ENCODE measurements at regions not wholly inside any gene's neighbourhood (a gene's known extent, or its start where the extent isn't known, plus 50 kb on each side); places are given as distances from the start of the nearest gene placed in this dataset.

DNA sequence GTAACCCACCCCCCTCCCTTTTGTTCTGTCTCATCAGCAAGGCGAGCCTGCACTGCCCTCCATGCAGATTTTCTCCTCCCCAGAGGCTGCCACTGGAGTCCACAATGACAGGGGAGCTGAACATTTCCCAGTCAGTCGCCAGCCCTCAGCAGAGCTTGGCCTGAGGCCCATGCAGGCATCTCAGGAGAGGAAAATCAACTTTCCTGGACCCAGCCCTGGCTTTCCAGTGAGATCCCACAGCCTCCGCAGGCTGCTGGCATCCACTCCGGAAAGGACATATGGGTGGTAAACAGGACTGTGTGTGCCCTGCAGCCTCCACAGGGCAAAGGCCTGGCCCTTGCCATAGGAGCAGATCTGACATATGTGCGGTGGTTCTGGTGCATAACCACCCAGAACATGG, 253.8 kb downstream of the TNS1 start:
- no peak for DNase-seq (ENCODE audit: low spot score)

DNA sequence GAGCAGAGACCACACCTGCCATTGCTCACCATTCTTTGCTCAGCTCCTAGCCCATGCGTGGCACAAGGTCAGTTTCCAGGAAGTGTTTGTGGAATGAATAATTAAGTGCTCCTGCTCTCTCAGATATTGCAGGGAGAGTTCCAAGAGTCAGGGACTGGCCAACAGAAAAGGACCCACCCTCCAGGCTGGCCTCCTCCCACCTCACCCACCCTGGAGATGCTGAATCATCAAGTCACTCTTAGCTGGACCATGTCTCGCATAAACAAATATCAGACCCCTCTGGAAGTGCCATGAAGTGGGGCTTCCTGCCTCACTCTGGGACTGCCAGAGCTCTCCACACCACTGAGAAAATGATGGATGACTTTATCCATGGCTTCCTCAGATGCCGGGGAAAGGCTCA, 256.0 kb downstream of the TNS1 start:
- DNase-seq (ENCODE audit: low spot score): no peak

GRCh38 chr2:217743966-217744761, 258.6 kb downstream of the TNS1 start:
- DNase-seq (ENCODE audit: low spot score): no peak

DNA sequence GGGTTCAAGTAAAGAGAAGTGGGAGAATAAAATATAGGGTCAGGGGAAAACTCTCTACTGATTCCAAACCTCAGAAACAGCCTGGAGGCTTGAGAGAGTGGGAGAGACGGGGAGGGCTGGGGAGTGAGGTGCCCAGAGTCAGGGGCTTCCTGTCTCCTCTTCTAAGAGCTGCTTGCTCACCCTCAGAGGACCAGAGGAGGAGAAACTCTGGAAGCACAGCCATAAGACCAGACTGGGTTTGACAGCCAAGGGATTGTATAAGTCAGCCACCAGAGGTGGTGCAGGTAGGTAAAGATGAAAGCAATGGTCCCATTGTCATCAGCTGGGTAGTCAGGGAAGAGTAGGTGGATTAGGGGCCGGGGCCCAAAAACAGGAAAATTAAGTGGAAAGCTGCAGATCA, 259.4 kb downstream of the TNS1 start:
- no peak for DNase-seq (ENCODE audit: low spot score)

GRCh38 chr2:217742841-217743240, 260.0 kb downstream of the TNS1 start:
- no peak for DNase-seq (ENCODE audit: low spot score)

GRCh38 chr2:217742276-217742675, 260.5 kb downstream of the TNS1 start:
- no peak for DNase-seq (ENCODE audit: low spot score)

- no peak for DNase-seq (ENCODE audit: low spot score)
Observed at GRCh38 chr2:217741381-217741955, 261.3 kb downstream of the TNS1 start.

DNA sequence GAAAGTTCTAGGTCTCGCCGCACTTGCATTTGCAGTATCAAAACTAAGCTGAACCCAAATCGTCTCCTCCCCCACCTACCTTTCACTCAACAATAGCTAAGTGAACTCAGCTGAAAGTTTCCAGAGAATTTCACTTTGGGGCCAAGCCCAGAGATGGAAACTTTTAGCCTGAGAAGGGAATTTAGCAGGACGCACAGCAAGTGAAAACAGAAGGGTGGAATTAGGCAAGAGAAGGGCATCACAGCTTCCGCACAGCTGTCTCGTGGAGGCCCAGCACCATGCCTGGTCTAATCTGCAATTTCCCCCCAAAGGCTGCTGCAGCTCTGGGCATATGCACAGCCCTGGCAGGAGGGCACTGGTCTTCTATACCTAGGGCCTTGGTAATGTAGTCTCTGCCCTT, 262.0 kb downstream of the TNS1 start:
- DNase-seq (ENCODE audit: low spot score): no peak

DNA sequence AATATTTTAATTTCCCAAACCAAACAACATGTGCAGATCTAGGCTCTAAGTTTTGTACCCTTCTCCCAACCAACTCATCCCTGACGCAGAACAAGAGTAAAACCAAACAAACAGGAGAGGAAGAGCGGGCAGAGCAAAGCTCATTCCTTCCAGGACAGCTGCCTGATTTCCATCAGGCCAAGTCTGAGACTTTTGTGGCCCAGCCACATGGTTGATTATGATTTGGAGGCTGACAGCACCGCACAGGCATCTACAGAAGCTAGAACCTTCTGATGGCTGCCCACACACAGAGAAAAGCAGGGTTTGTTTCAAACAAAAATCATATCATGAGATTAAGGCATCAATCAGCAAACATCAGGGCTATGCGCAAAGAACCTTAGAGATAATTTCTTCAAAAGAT, 262.6 kb downstream of the TNS1 start:
- no peak for DNase-seq (ENCODE audit: low spot score)

DNA sequence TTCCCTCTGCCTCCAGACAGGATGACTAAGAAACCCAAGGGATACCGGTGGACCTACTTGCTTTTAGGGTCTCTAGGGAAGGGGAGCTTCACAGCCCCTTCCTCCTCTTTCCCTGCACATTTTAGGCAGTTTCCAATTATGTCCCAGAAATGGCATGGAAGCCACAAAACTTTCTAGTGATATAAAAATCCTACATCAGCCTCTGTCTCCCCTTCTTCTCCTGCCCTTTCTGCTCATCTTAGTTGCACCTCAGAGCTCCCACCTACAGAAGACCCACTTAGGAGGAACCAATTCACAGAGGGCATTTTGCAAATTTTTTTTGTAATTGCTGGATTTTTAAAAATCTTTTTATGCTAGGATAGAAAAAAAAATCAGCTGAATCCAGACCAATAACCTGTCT, 263.1 kb downstream of the TNS1 start:
- no peak for DNase-seq (ENCODE audit: low spot score)

- no peak for DNase-seq (ENCODE audit: low spot score)
Observed at GRCh38 chr2:217738061-217738460, 264.7 kb downstream of the TNS1 start.

DNA sequence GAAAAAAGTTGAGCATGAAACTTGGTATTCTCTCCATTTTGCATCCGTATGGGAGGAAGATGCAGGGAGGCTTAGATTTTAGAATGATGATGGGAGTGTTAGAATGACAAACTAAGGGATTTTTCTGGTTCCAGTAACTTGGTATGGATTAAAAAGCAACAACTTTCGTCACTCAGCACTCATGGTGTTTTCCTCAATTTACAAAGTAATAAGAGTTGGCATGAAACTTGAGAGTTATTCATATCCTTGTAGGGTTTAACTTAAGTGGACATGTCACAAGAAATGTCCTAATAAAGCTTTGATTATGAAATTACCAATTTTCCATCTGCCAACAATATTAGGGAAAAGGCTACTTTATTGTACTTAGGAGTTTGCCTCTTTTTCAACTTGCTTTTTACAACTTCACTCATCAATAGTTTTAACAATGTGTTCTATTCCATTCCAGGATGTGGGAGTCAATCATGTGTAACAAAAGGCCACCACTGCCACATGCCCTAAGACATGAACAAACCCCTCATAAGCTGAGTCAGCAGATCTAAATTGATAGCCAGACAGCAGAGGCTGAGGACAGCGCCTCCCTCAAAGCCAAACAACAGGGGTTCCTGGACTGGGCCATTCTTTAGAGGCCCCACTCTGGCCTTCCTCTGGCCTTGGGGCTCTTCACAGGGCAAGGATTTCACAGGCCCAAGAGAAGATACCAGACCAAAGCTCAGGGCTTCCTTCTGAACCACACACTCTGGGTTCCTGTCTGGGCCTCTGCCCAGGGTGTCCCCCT, 265.8 kb downstream of the TNS1 start:
- no peak for DNase-seq (ENCODE audit: low spot score)

GRCh38 chr2:217735899-217736298, 266.9 kb downstream of the TNS1 start:
- no peak for DNase-seq (ENCODE audit: low spot score)

DNA sequence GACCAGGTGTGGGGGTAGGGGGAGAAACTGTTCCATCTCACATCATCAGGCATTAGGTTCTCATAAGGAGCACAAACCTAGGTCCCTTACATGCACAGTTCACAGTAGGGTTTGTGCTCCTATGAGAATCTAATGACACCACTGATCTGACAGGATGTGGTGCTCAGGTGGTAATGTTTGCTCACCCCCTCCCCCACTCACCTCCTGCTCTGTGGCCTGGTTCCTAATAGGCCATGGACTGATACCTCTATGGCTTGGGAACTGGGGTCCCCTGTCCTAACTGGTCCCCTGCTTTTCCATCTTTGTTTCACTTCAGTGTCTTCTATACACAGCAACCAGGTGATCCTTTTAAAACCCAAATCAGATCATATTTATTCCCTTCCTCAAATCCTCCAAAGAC, 267.8 kb downstream of the TNS1 start:
- no peak for DNase-seq (ENCODE audit: low spot score)

GRCh38 chr2:217733461-217733860, 269.3 kb downstream of the TNS1 start:
- DNase-seq (ENCODE audit: low spot score): peak; percentile 74

GRCh38 chr2:217732992-217733391, 269.8 kb downstream of the TNS1 start:
- peak; percentile 85 for DNase-seq (ENCODE audit: low spot score)

GRCh38 chr2:217731805-217732204, 271.0 kb downstream of the TNS1 start:
- peak; percentile 60 for DNase-seq (ENCODE audit: low spot score)

GRCh38 chr2:217729421-217730053, 273.3 kb downstream of the TNS1 start:
- peak; percentile 30 for DNase-seq (ENCODE audit: low spot score)

- DNase-seq (ENCODE audit: low spot score): no peak
Observed at GRCh38 chr2:217727801-217728200, 275.0 kb downstream of the TNS1 start.

DNA sequence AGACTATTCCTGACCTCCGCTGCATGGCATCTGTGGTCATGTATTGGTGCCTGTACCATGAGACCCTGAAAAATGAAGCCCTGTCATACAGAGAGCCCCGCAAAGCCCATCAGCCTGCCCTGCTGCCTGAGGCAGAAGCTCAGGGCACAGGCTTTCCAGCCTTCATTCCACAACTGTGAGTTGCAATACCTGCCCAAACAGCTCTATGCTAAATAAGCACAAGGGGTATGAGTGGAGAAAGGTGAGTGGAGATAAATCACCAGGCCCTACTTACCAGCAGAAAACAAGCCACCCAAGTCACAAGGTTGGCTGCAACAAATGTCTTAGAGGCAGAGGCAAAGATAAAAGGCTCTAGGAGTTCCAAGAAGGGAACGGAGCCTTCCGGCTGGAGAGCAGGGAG, 277.4 kb downstream of the TNS1 start:
- no peak for DNase-seq (ENCODE audit: low spot score)

GRCh38 chr2:217724471-217724870, 278.3 kb downstream of the TNS1 start:
- DNase-seq (ENCODE audit: low spot score): no peak

DNA sequence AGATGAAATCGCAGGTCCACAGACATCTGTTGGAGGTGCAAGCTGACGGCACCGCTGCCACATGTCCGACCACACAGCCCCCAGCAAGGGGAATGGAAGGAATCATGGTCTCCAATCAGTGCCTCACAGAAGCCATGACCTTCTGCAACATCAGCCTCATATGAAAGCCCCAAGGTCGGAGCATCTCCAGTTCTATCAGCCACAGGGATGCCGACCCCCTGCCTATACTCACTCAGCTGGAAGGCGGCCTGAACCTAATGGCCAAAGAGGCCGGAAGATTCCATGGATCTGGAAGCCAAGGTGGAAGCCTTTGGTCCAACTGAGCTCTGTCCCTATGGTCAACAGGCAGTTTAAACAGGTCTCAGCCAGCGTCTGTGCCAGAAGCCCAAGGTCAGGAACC, 278.8 kb downstream of the TNS1 start:
- DNase-seq (ENCODE audit: low spot score): no peak

All from AG20443 (cell line).